HFF-Myc (cell line): ENCODE measurements at regions not wholly inside any gene's neighbourhood (a gene's known extent, or its start where the extent isn't known, plus 50 kb on each side); places are given as distances from the start of the nearest gene placed in this dataset.
"Not testable (repeated sequence)": the region's sequence is repeated elsewhere in the genome, so short reads cannot be mapped to it uniquely, and the experiment has no call there.

ENCODE experiments used
- DNase-seq: peaks from one replicate; pipeline ENCODE4 v3.0.0-alpha.2; 2011; ENCODE audit warnings: low read depth; ENCODE audit errors: extremely low read depth
- H3K4me3 ChIP-seq: replicated peaks from 2 replicates; pipeline ENCODE4 v1.5.1; 2011; ENCODE audit warnings: low read depth, mild to moderate bottlenecking, control low read depth, low read length
- CTCF ChIP-seq: IDR thresholded peaks from 2 replicates; pipeline ENCODE4 v1.5.1; 2012; ENCODE audit warnings: mild to moderate bottlenecking, low read depth, low read length, control low read depth; ENCODE audit errors: missing control alignments

- no peak for DNase-seq
- TF ChIP-seq CTCF: no peak
- no peak overlapping the region for H3K4me3 ChIP-seq
Measured at GRCh38 chr16:29226782-29227181, 179.7 kb downstream of the NPIPB11 start.

- DNase-seq, H3K4me3 ChIP-seq: not testable (repeated sequence)
Measured at GRCh38 chr16:29224675-29225074, 181.8 kb downstream of the NPIPB11 start.

- not testable (repeated sequence) for DNase-seq
Measured at GRCh38 chr16:29222615-29223014, 183.9 kb downstream of the NPIPB11 start.

GRCh38 chr16:29222008-29222407, 184.5 kb downstream of the NPIPB11 start:
- not testable (repeated sequence) for DNase-seq, H3K4me3 ChIP-seq

More at GRCh38 chr16:29222615-29223014, 183.9 kb downstream of the NPIPB11 start:
- not testable (repeated sequence) for H3K4me3 ChIP-seq

DNA sequence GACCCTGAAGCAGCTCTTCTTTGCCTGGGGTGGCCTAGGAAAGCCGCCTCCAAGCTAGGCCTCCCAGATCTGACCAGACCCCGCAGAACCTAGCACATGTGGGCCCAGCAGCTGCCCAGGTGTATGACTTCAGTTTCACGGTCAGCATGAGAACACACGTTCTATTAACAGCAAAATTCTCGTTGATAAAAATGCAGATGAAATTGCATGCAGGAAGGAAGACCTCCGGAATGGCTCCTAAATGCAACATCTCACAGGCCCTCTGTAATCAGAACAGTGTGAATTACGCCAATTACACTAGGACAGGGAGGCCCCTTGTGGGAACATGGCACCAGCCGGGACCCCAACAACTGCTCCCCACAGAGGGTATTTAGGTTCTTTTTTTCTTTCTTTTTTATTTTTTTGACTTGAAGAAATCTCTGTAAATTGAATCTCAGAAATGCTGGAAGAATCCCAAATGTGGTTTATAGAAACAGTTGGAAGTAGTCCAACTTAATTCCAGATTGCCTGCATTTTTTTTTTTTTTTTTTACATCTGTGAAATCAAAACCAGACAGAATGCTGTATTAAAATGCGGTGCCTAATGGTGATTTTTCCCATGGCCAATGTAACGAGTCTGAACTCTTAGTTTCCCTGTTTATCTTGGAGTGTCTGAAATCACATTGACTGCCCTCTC, 185.1 kb downstream of the NPIPB11 start:
- peak overlapping the region; percentile 12; the same call in 1 of the 2 replicates for H3K4me3 ChIP-seq

DNA sequence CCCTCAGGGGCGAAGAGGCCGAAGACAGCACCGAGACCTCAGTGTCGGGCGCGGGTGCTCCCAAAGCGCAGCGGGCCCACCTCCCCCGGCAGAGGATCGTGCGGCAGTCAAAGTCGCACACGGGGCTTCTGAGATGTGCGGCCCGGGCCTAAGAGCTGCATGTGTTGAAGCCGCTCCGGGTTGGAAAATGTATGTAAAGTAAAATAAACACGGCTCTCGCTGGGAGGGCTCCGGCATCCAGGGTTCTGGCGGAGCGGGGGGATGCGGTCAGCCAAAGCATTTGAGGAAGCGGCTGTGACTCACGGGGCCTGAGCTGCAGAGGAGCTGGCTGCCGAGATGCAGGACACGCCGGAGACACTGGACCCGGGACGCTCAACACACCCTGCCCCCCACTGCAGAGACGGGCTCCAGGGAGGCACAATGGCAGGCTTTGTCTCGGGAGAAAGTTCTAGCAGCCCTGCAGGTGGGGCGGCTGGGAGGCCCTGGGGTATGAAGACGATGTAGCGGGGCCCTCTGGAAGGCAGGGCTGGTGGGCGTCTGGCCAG, 185.8 kb downstream of the NPIPB11 start:
- H3K4me3 ChIP-seq: peak overlapping the region; percentile 21
- DNase-seq: not testable (repeated sequence)

More for the DNA sequence above, 185.1 kb downstream of the NPIPB11 start:
- peak; percentile 55 for DNase-seq

DNA sequence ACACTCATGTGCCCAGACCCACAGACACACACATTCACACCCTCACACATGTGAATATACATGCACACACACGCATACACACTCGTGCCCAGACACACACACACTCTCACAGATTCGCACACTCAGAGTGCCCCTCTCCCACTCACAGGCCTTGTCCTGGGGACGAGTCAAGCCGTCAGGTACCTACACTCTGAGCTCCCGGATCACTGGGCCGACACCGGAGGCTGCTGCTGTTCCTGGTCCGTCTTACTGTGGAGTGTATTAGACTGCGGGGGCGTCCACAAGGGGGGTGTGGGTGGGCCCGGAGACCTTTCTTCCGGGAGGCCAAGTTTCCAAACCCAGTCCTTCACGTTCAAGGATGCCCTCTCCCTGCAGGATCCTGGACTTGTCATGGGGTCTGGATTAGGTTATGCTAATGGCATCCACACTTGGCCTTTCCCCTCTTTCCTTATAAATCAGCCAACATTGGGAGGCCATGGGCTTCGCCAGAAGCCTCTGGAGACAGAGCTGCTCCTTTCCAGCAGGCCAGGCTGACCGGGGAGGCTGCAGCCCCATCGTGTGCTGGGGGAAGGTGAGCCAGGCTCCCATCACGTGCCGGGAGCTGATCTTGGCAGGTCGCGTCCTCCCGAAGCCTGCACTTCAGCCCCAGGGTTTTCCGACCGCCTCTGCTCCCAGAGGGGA, 186.4 kb downstream of the NPIPB11 start:
- H3K4me3 ChIP-seq: peak overlapping the region; percentile 21
- not testable (repeated sequence) for DNase-seq

DNA sequence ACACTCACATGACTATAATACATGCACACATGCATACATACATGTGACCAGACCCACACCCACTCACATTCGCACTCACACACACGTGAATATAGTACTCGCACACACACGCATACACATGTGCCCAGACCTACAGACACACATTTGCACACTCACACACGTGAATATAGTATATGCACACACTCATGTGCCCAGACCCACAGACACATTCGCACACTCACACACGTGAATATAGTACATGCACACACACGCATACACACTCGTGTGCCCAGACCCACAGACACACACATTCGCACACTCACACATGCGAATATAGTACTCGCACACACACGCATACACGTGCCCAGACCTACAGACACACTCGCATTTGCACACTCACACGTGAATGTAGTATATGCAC, 186.9 kb downstream of the NPIPB11 start:
- H3K4me3 ChIP-seq: peak overlapping the region; percentile 21
- DNase-seq: not testable (repeated sequence)

DNA sequence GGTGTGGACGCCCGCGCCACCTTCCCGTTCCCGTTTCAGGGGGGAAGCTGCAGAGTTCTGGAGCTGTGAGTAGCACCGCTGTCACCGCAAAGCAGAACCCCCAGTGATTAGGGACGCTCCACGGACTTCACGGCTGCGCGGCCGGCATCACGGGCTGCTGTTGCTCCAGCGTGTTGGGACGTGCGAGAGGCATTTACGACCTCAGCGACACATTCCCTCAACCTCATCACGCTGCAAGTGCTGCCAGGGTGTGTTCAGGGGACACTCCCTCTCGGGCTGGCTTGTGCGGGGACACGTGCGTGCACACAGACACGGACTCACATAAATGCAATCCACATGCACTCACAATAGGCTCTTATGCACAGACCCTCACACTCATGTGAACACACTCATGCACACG, 187.9 kb downstream of the NPIPB11 start:
- not testable (repeated sequence) for H3K4me3 ChIP-seq, DNase-seq

DNA sequence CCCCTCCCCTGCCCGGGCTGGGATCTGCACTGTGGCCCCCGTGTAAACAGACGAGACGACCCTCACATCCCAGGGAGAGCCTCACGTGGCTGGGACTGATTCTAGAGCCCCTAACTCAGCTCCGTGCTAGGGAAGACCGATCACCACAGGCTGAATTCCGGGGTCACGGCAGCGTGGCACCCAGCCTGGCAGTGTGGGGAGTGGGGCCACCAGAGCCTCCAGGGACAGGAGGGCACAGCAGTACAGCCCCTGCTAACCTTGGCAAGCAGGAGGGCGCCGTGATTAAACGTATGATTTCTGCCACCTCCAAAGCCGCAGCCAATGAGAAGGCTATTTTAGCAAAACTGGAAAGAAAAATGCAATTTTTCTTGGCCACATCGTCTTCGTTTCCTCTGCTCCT, 188.3 kb downstream of the NPIPB11 start:
- H3K4me3 ChIP-seq, DNase-seq: not testable (repeated sequence)

DNA sequence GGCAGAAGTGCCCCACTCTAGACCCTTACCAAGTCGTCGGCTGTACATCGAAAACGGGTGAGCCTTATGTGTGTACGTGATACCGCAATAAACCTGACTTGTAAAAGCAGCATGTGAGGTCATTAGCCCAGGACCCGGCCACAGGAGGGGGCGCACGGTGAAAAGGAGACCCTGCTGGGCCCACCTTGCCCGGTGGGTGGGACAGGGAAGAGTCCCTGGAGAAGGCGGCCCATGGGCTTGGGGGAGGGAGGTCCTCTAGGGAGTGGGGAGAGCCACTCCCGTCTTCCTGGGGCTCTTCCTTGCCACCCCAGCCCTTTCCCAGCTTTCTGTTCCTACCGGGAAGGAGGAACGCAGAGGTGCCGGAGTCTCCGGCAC, 188.8 kb downstream of the NPIPB11 start:
- not testable (repeated sequence) for H3K4me3 ChIP-seq, DNase-seq

GRCh38 chr16:29217104-29217751, 189.3 kb downstream of the NPIPB11 start:
- H3K4me3 ChIP-seq, DNase-seq: not testable (repeated sequence)

GRCh38 chr16:29213770-29214169, 192.7 kb downstream of the NPIPB11 start:
- H3K4me3 ChIP-seq, DNase-seq: not testable (repeated sequence)

GRCh38 chr16:29213251-29213650, 193.3 kb downstream of the NPIPB11 start:
- not testable (repeated sequence) for H3K4me3 ChIP-seq, DNase-seq

- H3K4me3 ChIP-seq, DNase-seq: not testable (repeated sequence)
Measured at GRCh38 chr16:29212084-29213027, 194.2 kb downstream of the NPIPB11 start.

DNA sequence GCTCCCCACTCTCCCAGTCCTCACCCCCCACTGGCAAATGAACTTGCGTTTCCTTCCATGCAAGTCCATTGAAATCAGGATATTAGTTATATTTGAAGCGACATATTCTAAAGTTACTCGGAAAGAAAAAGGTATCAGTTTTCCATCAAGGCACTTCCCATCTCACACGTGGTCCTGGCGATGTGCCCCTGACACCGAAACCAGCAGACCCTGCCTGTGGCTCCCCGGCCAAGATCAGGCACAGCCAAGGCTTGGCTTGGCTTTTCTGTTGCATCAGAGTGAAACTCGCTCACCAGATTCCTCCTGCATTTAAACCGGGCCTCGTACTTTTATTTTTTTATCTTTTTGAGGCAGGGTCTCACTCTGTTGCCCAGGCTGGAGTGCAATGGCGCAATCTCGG, 195.1 kb downstream of the NPIPB11 start:
- DNase-seq, H3K4me3 ChIP-seq: not testable (repeated sequence)
